ENCODE measurements at regions not wholly inside any gene's neighbourhood (a gene's known extent, or its start where the extent isn't known, plus 50 kb on each side); places are given as distances from the start of the nearest gene placed in this dataset.

- DNase-seq: no peak
- no TSS peak for BruUV-seq (replicated peaks)
- ChIA-PET POLR2A (interaction anchor here (0.6 kb wide), 1 partner anchor 433 kb away, joined by 5 read pairs; no protein-coding TSS in a partner anchor), CTCF (no interaction called here)
- TF ChIP-seq, protein P1, sequence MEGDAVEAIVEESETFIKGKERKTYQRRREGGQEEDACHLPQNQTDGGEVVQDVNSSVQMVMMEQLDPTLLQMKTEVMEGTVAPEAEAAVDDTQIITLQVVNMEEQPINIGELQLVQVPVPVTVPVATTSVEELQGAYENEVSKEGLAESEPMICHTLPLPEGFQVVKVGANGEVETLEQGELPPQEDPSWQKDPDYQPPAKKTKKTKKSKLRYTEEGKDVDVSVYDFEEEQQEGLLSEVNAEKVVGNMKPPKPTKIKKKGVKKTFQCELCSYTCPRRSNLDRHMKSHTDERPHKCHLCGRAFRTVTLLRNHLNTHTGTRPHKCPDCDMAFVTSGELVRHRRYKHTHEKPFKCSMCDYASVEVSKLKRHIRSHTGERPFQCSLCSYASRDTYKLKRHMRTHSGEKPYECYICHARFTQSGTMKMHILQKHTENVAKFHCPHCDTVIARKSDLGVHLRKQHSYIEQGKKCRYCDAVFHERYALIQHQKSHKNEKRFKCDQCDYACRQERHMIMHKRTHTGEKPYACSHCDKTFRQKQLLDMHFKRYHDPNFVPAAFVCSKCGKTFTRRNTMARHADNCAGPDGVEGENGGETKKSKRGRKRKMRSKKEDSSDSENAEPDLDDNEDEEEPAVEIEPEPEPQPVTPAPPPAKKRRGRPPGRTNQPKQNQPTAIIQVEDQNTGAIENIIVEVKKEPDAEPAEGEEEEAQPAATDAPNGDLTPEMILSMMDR (IDR thresholded peaks at IDR 0.05; ENCODE audit: insufficient read depth in 1 of 2, low read depth in 1 of 2, low read length in 1 of 2, severe bottlenecking in 1 of 2, unreplicated experiment in 1 of 2): no peak
- no peaks in the 10 kb centered on the region for H3K36me3 ChIP-seq (ENCODE audit: control insufficient read depth, insufficient read depth, low read length)
- H3K27ac Mint-ChIP-seq (ENCODE audit: unreplicated experiment): no peak overlapping the region
- H3K27me3 ChIP-seq (replicated peaks; ENCODE audit: control insufficient read depth, insufficient read depth, low read length): no peaks in the 10 kb centered on the region
- H3K4me1 Mint-ChIP-seq (ENCODE audit: low read depth, unreplicated experiment): no peaks in the 10 kb centered on the region
- peaks cover 7% of the 10 kb centered on the region for H3K27me3 Mint-ChIP-seq (ENCODE audit: insufficient read depth, unreplicated experiment)
- no peaks in the 10 kb centered on the region for H3K36me3 Mint-ChIP-seq (ENCODE audit: insufficient read depth, unreplicated experiment)
- no peaks in the 10 kb centered on the region for H3K9me3 ChIP-seq
- no peak overlapping the region for H3K4me3 Mint-ChIP-seq (ENCODE audit: unreplicated experiment)
- H3K9me3 Mint-ChIP-seq (ENCODE audit: unreplicated experiment): no peaks in the 10 kb centered on the region
- intact Hi-C loops (cut with micrococcal nuclease; ENCODE audit: unreplicated experiment): no loop called here
- no peak overlapping the region for H3K4me3 ChIP-seq (ENCODE audit: low read depth, low read length)
- H3K4me1 ChIP-seq: no peaks in the 10 kb centered on the region
These were observed 53.8 kb upstream of the ASB18 start for GRCh38 chr2:236317938-236318396.

DNA sequence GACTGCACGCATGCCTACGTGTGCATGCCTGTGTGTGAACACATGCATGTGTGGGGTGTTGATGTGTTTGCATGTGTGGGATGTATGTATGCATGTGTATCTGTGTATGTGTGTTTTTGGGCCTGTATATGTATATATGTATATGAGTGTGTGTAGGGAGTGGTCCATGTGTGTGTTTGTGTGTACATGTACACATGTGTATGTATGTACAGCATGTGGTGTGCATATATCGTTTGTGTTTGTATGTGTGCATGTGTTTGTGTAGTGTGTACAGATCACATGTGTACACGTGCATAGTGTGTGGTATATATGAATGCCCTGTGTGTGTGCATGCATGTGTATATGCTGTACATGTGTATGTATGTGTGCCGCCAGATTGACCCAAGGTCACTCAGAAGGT, 54.2 kb upstream of the ASB18 start:
- no peaks in the 10 kb centered on the region for H3K4me1 ChIP-seq
- H3K27me3 ChIP-seq (replicated peaks; ENCODE audit: control insufficient read depth, insufficient read depth, low read length): no peaks in the 10 kb centered on the region
- CTCF ChIA-PET: no interaction called here
- DNase-seq: no peak
- no peak overlapping the region for H3K4me3 ChIP-seq (ENCODE audit: low read depth, low read length)
- intact Hi-C loops (cut with micrococcal nuclease; ENCODE audit: unreplicated experiment): no loop called here
- TF ChIP-seq, protein P1 (IDR thresholded peaks at IDR 0.05; ENCODE audit: insufficient read depth in 1 of 2, low read depth in 1 of 2, low read length in 1 of 2, severe bottlenecking in 1 of 2, unreplicated experiment in 1 of 2): no peak
- POLR2A ChIA-PET: interaction anchor here (0.6 kb wide), 1 partner anchor 434 kb away, joined by 5 read pairs; no protein-coding TSS in a partner anchor
- no TSS peak for BruUV-seq (replicated peaks)
- no peaks in the 10 kb centered on the region for H3K36me3 Mint-ChIP-seq (ENCODE audit: insufficient read depth, unreplicated experiment)
- peaks cover 7% of the 10 kb centered on the region for H3K27me3 Mint-ChIP-seq (ENCODE audit: insufficient read depth, unreplicated experiment)
- H3K27ac Mint-ChIP-seq (ENCODE audit: unreplicated experiment): no peak overlapping the region
- no peaks in the 10 kb centered on the region for H3K9me3 Mint-ChIP-seq (ENCODE audit: unreplicated experiment)
- no peak overlapping the region for H3K4me3 Mint-ChIP-seq (ENCODE audit: unreplicated experiment)
- H3K36me3 ChIP-seq (ENCODE audit: control insufficient read depth, insufficient read depth, low read length): no peaks in the 10 kb centered on the region
- no peaks in the 10 kb centered on the region for H3K4me1 Mint-ChIP-seq (ENCODE audit: low read depth, unreplicated experiment)
- H3K9me3 ChIP-seq: no peaks in the 10 kb centered on the region

DNA sequence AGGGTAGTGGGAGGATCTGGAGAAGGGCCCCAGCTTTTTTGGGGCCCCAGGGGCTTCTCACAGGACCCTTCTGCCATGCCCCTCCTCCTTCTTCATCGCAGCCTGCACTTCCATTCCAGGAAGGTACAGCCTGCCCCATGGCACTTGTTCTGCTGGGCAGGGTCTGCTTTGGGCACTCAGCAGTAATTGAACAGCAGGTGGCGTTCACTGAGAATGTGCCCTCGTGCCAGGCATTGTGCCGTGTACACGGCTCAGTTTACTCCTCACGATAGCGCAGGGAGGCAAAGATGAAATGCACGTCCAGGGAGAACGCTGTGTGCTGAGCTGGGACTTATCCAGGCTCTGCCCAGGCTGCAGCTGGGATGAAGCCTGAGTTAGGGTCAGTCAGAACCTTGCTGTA, 54.8 kb upstream of the ASB18 start:
- TF ChIP-seq, protein P1 (IDR thresholded peaks at IDR 0.05; ENCODE audit: insufficient read depth in 1 of 2, low read depth in 1 of 2, low read length in 1 of 2, severe bottlenecking in 1 of 2, unreplicated experiment in 1 of 2): no peak
- Mint-ChIP-seq H3K9me3 (ENCODE audit: unreplicated experiment) (no peaks in the 10 kb centered on the region), H3K27ac (ENCODE audit: unreplicated experiment) (no peak overlapping the region), H3K4me3 (ENCODE audit: unreplicated experiment) (no peak overlapping the region), H3K4me1 (ENCODE audit: low read depth, unreplicated experiment) (no peaks in the 10 kb centered on the region), H3K36me3 (ENCODE audit: insufficient read depth, unreplicated experiment) (no peaks in the 10 kb centered on the region), H3K27me3 (ENCODE audit: insufficient read depth, unreplicated experiment) (peaks cover 7% of the 10 kb centered on the region)
- DNase-seq: no peak
- Histone ChIP-seq H3K4me1 (no peaks in the 10 kb centered on the region), H3K4me3 (ENCODE audit: low read depth, low read length) (no peak overlapping the region), H3K27me3 (replicated peaks; ENCODE audit: control insufficient read depth, insufficient read depth, low read length) (no peaks in the 10 kb centered on the region), H3K36me3 (ENCODE audit: control insufficient read depth, insufficient read depth, low read length) (no peaks in the 10 kb centered on the region), H3K9me3 (no peaks in the 10 kb centered on the region)
- ChIA-PET POLR2A (no interaction called here), CTCF (no interaction called here)
- BruUV-seq (replicated peaks): no TSS peak
- intact Hi-C loops (cut with micrococcal nuclease; ENCODE audit: unreplicated experiment): no loop called here
